HCEC 1CT (cell line): ENCODE measurements at regions not wholly inside any gene's neighbourhood (a gene's known extent, or its start where the extent isn't known, plus 50 kb on each side); places are given as distances from the start of the nearest gene placed in this dataset.
"Not testable (repeated sequence)": the region's sequence is repeated elsewhere in the genome, so short reads cannot be mapped to it uniquely, and the experiment has no call there.

Source experiments
- DNase-seq: peaks from one replicate; pipeline ENCODE4 v3.0.0-alpha.2; 2017

DNA sequence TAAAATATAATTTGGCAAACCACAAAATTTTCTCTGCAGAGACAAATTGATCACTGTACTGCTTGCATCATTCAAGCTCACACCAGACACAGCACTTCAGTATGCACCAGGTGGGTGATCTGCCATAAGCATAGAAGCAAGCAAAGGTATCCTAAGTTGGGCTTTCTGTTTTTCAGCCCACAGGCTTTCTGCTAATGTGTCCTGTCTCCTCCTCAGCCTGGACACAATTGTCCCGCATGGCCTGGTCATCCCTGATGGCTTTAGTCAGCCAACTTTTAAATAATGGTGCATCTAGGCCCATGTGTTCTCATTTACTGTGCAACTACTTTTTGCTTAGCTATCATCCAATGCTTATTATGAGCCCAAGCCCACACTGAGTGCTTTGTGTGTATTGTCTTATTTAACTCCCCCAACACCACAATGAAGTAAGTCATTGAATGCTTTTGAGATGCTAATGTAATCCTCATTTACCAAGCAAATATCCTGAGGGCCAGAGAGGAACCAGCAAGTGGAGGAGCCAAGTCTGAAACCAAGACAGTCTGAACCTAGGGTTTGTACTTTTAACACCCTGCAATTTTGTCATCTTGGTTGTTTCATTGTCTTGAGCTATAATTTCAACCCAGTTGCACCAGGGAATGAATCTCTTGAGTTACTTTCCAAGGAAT lies 111.2 kb upstream of the SETBP1 start:
- DNase-seq = no peak

DNA sequence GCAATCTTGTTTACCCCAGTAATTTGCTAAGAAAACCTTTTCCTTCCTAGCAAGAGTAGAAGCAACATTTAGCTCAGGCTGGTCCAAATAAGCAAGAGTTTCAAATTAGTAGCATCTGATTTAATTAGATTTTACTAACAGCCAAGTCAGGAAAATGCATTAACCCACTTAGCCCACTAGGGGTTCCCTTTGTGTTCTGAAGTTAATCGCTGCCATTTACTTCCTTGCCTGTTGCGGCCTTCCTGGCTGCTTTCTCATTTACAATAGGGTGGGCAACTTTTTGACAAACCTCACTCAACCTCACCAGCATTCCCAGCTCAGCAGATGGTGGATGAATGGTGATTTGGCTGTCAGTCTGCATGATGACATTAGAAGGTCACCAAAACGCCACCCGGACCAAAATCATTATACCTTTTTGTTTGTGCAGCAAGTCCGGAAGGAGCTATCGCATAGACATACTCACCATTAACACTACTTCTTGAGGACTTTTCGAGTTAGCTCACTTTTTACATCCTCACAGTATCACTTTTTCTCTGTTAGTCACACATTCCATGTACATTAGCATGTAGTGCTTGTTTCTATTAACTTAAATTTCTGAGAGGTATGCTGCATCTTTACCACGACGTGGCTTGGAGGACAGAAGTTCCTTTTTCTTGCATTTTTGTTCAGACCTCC lies 101.5 kb upstream of the SETBP1 start:
- DNase-seq = no peak

DNA sequence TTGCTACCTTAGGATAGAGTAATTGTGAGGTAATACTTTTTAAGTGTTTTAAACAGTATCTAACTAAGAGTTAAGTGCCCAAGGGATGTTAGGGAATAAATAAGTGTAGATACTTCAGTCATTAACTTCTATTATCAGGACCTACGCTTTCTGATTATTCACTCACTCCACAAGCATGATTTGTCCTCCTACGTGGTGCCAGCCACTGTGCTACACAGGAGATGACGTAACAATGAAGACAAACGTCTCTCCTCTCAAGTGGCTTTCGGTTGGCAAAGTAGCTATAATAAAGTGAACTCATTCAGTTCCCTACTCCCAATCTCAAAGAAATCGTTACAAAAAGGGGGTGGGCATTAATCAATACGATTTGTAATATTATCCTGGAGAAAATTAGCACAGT lies 100.9 kb upstream of the SETBP1 start:
- no peak for DNase-seq

- no peak for DNase-seq
These were observed 100.5 kb upstream of the SETBP1 start for GRCh38 chr18:44580159-44580558.

DNA sequence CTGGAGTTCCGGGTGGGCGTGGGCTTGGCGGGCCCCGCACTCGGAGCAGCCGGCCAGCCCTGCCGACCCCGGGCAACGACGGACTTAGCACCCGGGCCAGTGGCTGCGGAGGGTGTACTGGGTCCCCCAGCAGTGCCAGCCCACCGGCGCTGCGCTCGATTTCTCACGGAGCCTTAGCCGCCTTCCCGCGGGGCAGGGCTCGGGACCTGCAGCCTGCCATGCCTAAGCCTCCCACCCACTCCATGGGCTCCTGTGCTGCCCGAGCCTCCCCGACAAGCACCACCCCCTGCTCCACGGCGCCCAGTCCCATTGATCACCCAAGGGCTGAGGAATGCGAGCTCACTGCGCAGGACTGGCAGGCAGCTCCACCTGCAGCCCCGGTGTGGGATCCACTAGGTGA lies 99.9 kb upstream of the SETBP1 start:
- DNase-seq = not testable (repeated sequence)

GRCh38 chr18:44582456-44582855 lies 98.2 kb upstream of the SETBP1 start:
- DNase-seq = no peak

- no peak for DNase-seq
These were observed 95.8 kb upstream of the SETBP1 start for GRCh38 chr18:44584900-44585299.

DNA sequence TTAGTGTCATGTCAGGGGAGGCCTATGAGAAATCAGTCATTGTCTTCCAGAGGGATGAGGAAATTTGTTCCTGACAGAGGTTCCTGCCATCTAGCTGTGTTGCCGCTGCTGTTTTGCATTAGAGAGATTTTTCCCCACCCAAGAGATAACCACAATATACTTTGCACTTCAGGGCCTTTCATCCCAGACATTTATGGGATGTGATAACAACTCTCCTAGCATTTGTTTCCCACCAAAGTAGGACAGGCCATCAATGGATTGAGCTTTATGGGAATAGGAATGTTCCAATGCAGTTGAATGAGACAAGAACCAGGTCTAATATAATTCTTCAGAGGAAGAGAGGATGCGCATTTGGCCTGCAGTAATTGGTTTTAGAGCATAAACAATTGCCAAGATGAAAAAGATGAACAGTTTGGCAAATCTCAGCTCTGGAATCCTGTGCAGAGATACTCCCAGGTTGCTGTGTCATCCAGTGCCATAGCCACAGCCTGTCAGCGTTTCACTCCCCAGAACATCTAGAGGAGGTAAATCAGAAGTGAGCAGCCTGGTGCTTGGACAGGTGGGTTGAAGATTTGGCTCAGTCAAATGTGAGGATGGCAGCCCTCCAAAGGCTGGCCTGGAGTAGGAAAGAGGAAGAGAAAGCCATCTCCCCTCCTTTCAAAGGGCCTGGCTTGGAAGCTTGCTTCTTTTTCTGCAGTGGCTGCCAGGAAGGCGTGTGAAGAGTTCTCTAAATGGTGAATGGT lies 93.7 kb upstream of the SETBP1 start:
- DNase-seq = no peak

- no peak for DNase-seq
These were observed 92.2 kb upstream of the SETBP1 start for GRCh38 chr18:44588508-44588907.

- DNase-seq = no peak
These were observed 90.9 kb upstream of the SETBP1 start for GRCh38 chr18:44589693-44590355.

DNA sequence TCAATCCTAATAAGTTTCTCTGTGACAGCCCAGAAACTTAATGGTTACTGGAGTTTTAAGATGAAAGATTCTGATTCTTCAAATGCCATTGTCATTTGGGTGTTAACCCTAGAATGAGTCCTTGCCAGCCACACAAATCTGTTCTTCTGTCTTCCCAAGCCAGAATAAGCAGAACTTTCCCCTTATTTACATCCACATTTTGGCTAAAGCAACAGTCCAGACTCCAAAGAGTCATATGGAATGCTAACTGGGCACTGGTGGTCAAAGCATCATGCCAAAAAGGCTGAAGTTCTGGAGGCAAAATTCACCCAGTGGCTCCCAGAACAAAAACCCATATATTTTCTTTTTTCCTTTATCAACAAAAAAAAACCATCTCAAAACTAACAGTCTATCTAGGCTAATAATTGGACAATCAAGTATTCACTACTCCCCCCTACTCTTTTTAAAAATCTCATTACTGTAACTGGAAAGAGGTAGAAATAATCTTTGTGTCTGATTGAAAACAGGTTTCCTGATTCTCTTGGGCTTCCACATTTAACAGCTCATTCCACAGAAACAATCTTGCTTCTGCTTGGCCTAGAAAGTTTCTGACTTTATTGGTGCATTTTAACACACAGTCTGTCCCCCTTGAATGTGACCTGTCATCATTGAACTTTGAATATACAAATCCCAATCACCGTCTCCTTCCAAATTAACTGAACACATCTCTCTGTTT lies 89.6 kb upstream of the SETBP1 start:
- no peak for DNase-seq

DNA sequence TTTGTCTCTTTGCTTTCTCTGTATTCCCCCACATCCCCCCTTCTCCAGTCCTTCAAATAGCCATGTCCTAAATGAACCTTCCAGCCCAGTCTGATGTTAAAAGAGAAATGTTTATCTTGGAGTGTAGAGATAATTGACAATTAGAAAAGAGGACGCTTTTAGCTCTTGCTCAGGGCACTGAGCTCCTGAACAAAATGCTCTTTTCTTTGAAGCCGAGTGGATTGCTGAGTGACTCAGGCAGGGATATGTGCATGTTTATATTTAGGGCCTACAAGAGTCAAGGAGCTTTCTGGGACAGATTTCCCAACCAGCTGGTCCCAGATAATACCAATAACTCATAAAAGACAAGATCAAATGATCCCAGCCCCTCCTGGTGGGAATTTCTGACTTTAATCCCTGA lies 88.0 kb upstream of the SETBP1 start:
- no peak for DNase-seq

- no peak for DNase-seq
These were observed 85.8 kb upstream of the SETBP1 start for GRCh38 chr18:44594799-44595467.

DNA sequence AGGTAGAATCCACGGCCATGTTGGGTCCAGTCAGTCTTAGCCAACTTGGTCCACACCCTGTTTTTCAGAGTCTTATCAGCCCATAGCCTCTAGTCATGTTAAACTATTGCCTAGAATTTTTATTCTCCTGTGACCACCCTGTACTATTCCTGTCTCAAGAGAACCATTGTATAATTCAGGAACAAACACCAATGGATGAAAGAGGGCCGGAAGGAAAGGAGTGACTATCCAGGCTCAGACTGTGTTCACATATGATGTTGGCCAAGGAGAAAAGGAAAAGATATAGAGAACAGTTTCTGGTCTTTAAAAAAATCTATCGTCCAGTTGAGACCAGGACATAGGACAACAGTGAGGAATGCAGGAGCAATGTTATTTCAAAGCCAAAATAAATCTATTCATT lies 82.9 kb upstream of the SETBP1 start:
- DNase-seq = no peak

DNA sequence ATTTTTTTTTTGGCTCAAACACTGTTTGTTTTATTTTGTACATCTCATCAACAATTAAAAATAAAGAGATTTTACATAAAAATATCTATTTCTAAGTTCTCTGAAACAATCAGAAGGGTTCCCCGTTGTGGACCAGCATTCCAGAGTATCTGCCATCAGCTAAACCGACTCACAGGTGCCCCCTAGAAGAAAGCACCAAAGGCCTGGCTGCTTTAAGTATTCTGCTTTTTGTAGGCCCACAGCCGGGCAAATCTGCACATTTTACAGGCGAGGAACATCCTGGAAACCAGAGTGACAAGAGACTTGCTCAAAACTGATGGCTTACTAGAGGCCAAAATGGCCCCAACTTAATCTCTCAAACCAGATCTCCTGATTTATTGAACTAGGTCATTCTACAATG lies 82.2 kb upstream of the SETBP1 start:
- no peak for DNase-seq

- DNase-seq = no peak
These were observed 81.3 kb upstream of the SETBP1 start for GRCh38 chr18:44599412-44599811.

- no peak for DNase-seq
These were observed 79.2 kb upstream of the SETBP1 start for GRCh38 chr18:44601447-44601846.

DNA sequence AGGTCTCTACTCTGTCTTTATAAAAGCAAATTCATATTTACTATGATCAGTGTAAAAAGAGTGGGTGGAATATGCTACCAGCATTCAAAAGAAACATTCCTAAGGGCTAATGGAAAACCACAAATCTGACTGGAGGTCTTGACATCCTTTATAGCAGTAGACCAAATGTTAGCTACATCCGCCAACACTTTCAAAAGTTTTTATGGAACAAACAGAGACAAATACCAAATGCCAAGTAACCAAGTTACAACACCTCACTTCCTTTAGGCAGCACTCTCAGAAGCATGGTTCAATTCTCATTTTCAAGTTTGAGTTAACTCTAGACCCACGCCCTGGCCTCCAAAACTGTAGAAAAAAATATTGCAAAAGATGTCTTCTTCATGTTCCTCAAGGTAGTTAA lies 78.3 kb upstream of the SETBP1 start:
- DNase-seq = no peak

GRCh38 chr18:44602845-44603244 lies 77.8 kb upstream of the SETBP1 start:
- DNase-seq = no peak

GRCh38 chr18:44609181-44609941 lies 71.3 kb upstream of the SETBP1 start:
- DNase-seq = no peak

DNA sequence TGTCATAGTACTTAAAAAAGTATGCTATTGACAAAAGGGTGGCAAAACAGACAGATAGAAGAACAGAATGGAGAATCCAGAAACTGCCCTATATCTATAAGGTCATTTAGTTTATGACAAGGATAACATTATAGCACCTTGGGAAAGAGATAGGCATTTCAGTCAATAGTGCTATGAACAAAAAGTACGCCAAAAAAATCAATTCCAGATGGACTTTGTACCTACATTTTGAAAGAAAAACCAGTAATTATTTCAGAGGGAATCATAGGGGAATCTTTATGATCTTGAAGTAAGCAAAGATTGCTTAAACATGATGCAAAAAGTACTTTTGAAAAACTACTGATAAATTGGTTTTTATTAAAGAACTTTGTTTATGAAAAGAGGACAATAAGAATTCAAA lies 59.9 kb upstream of the SETBP1 start:
- DNase-seq = no peak

DNA sequence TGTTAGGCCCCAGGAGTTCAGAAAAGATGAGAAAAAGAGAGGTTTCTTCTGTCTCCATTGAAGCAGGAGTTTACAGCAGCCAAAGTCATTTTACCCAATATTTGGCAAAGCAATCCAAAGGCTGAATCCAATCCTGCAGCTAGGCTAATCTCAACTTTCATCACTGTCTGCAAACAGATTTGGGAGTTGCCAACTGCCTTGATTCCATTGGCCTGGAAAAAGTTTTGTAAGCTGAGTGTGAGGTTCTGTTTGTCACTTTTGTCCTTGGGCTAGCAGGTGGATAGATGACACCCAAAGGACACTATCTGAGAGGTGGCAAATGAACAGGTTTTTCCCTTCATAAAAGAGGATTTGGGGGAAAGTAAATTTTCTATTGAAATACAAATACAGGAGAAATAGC lies 56.6 kb upstream of the SETBP1 start:
- DNase-seq = no peak
